LNCaP clone FGC (cell line): ENCODE measurements at regions not wholly inside any gene's neighbourhood (a gene's known extent, or its start where the extent isn't known, plus 50 kb on each side); places are given as distances from the start of the nearest gene placed in this dataset.

Experiments
- DNase-seq: peaks from one replicate; pipeline ENCODE4 v3.0.0-alpha.2; 2011; ENCODE audit warnings: low read depth
- H3K4me3 ChIP-seq: 2 replicates; pipeline ENCODE4 v1.5.1; 2011; ENCODE audit warnings: mild to moderate bottlenecking, low read depth, low read length, control low read depth
- TF ChIP-seq, protein P1 (sequence below): IDR thresholded peaks from 2 replicates; pipeline ENCODE4 v1.5.1; 2012; ENCODE audit warnings: mild to moderate bottlenecking; ENCODE audit not compliant: control insufficient read depth, insufficient read depth; ENCODE audit errors: extremely low read depth

DNA sequence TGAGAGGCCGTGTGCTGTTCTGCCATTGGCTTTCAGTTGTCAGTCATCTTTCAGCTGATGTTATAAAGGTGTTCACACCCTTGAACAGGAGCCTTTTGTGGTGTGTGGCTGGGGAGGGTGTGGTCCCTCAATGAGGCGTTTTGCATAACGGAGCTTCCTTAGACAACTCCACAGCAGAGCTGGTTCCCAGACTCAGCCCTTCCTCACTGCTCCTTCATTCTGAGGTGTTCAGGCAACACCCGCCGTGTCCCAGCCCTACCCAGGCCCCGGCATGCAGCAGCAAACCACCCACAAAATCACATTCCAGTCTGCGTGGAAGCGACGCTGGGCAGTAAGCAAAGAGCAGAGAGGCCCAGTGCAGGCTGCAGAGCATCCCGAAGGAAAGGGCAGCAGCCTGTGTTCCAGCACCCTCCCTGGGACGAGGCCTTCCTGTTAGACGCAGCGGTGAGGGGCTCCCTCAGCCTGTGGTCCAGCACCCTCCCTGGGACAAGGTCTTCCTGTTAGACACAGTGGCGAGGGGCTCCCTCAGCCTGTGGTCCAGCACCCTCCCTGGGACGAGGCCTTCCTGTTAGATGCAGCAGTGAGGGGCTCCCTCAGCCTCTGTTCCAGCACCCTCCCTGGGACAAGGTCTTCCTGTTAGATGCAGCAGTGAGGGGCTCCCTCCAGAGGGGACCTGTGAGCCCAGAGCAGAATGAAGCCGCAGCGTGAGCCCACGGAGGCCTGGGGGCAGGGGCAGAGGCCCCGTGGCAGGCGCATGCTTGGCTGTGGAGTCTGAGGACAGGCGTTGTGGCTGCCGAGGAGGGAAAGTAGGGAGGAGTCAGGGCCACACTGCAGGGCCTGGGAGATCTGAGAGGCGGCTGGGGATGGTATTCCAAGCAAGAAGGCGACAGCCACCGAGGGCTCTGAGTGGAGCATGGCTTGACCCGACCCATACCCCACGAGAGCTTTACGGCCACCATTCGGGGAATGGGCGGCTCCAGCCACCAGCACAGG is 201.8 kb upstream of the HDAC4 start:
- no peak overlapping the region for H3K4me3 ChIP-seq
- TF ChIP-seq, protein P1, sequence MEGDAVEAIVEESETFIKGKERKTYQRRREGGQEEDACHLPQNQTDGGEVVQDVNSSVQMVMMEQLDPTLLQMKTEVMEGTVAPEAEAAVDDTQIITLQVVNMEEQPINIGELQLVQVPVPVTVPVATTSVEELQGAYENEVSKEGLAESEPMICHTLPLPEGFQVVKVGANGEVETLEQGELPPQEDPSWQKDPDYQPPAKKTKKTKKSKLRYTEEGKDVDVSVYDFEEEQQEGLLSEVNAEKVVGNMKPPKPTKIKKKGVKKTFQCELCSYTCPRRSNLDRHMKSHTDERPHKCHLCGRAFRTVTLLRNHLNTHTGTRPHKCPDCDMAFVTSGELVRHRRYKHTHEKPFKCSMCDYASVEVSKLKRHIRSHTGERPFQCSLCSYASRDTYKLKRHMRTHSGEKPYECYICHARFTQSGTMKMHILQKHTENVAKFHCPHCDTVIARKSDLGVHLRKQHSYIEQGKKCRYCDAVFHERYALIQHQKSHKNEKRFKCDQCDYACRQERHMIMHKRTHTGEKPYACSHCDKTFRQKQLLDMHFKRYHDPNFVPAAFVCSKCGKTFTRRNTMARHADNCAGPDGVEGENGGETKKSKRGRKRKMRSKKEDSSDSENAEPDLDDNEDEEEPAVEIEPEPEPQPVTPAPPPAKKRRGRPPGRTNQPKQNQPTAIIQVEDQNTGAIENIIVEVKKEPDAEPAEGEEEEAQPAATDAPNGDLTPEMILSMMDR: no peak
- no peak for DNase-seq

DNA sequence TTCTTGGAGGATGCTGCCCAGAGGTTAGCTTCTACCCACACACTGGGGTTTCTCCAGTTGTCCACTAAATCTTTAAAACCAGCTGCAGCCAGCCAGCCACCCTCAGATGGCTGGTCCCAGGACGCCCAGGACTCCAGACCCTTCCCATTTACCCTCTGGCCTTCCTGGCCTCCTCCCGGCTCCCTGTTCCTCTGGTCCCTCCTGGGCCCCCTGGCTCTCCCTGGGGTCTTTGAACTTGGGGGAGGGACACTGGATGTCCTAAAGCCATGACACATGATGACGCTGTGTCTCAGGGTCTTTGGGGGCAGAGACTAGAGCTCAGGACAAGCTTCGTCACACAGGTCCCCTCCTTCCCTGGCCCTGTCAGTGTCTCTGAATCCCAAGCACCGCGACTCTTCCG is 201.1 kb upstream of the HDAC4 start:
- DNase-seq: no peak
- TF ChIP-seq, protein P1: no peak
- no peak overlapping the region for H3K4me3 ChIP-seq

- TF ChIP-seq, protein P1: no peak
- DNase-seq: no peak
- H3K4me3 ChIP-seq: no peak overlapping the region
These were observed 200.5 kb upstream of the HDAC4 start for GRCh38 chr2:239601201-239601851.

GRCh38 chr2:239600650-239601049 is 199.8 kb upstream of the HDAC4 start:
- no peak for DNase-seq
- no peak overlapping the region for H3K4me3 ChIP-seq
- TF ChIP-seq, protein P1: no peak

GRCh38 chr2:239600001-239600593 is 199.3 kb upstream of the HDAC4 start:
- TF ChIP-seq, protein P1: no peak
- no peak overlapping the region for H3K4me3 ChIP-seq
- DNase-seq: no peak

DNA sequence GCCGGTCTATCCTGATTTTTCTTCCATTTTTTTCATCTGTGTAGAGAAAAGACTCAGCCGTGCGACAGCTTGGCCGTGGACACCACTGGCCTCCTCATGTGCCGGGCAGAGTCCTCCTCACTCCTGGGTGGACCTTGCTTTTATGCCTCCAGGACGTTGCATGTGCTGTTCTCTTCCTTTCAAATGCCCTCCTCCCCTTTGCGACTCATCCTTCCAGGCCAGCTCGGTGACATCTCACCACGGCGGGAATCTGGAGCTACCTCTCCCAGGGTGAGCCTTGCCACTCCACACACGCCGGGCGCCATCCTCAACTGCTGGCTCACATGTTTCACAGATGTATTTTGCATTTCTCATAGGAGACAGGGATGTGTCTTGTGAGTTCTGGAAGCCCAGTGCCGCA is 198.5 kb upstream of the HDAC4 start:
- TF ChIP-seq, protein P1: no peak
- no peak overlapping the region for H3K4me3 ChIP-seq
- no peak for DNase-seq
